IPS DF 6.9 (cell line): ENCODE measurements at regions not wholly inside any gene's neighbourhood (a gene's known extent, or its start where the extent isn't known, plus 50 kb on each side); places are given as distances from the start of the nearest gene placed in this dataset.

Experiments
- DNase-seq: peaks from one replicate; pipeline ENCODE4 v3.0.0-alpha.2; 2013; ENCODE audit warnings: low read depth, low spot score
- H3K27ac ChIP-seq: one replicate; pipeline ENCODE4 v1.5.1; 2013; ENCODE audit warnings: low read length, control low read depth
- H3K27me3 ChIP-seq: 2 replicates; pipeline ENCODE4 v1.6.1; 2013; ENCODE audit warnings: mild to moderate bottlenecking, low read length; ENCODE audit not compliant: control insufficient read depth, insufficient read depth
- H3K36me3 ChIP-seq: 2 replicates; pipeline ENCODE4 v1.6.1; 2013; ENCODE audit warnings: low read length; ENCODE audit not compliant: control insufficient read depth, insufficient read depth
- H3K4me1 ChIP-seq: 2 replicates; pipeline ENCODE4 v1.6.1; 2013; ENCODE audit warnings: low read length; ENCODE audit not compliant: control insufficient read depth, insufficient read depth
- H3K4me3 ChIP-seq: 2 replicates; pipeline ENCODE4 v1.5.1; 2013; ENCODE audit warnings: mild to moderate bottlenecking, low read length
- H3K9me3 ChIP-seq: 2 replicates; pipeline ENCODE4 v1.6.1; 2013; ENCODE audit warnings: low read length, inconsistent platforms; ENCODE audit not compliant: control insufficient read depth, insufficient read depth
- WGBS: extraction: QIAGEN DNeasy Blood & Tissue Kit; methylation state at CpG from one replicate; pipeline ENCODE4 v1.1.7; 2013; ENCODE audit warnings: mixed read lengths, missing lambda C conversion rate; ENCODE audit not compliant: insufficient read length, insufficient coverage; 5-methylcytosine and 5-hydroxymethylcytosine counted together

GRCh38 chr4:163852246-163852645 lies 357.8 kb downstream of the TMA16 start:
- no peak overlapping the region for H3K4me3 ChIP-seq
- no peaks in the 10 kb centered on the region for H3K9me3 ChIP-seq
- no peaks in the 10 kb centered on the region for H3K4me1 ChIP-seq
- H3K27ac ChIP-seq: no peak overlapping the region
- WGBS: no CpG with 5 or more reads among the region's 3 CpGs
- no peak for DNase-seq
- H3K27me3 ChIP-seq: no peaks in the 10 kb centered on the region
- no peaks in the 10 kb centered on the region for H3K36me3 ChIP-seq

GRCh38 chr4:163857903-163858302 lies 363.4 kb downstream of the TMA16 start:
- no peaks in the 10 kb centered on the region for H3K27me3 ChIP-seq
- no peak for DNase-seq
- H3K4me3 ChIP-seq: no peak overlapping the region
- no CpG with 5 or more reads among the region's 3 CpGs for WGBS
- H3K4me1 ChIP-seq: no peaks in the 10 kb centered on the region
- H3K36me3 ChIP-seq: no peaks in the 10 kb centered on the region
- H3K27ac ChIP-seq: no peak overlapping the region
- no peaks in the 10 kb centered on the region for H3K9me3 ChIP-seq

- Histone ChIP-seq H3K9me3 (no peaks in the 10 kb centered on the region), H3K36me3 (no peaks in the 10 kb centered on the region), H3K27me3 (no peaks in the 10 kb centered on the region), H3K27ac (no peak overlapping the region), H3K4me3 (no peak overlapping the region), H3K4me1 (no peaks in the 10 kb centered on the region)
- DNase-seq: no peak
- no CpG with 5 or more reads among the region's 3 CpGs for WGBS
Observed at GRCh38 chr4:163858515-163858914, 364.0 kb downstream of the TMA16 start.

GRCh38 chr4:163863082-163863481 lies 368.6 kb downstream of the TMA16 start:
- no peaks in the 10 kb centered on the region for H3K36me3 ChIP-seq
- no peaks in the 10 kb centered on the region for H3K4me1 ChIP-seq
- H3K27me3 ChIP-seq: no peaks in the 10 kb centered on the region
- no peak overlapping the region for H3K4me3 ChIP-seq
- H3K27ac ChIP-seq: no peak overlapping the region
- WGBS: 100% methylated on average over 1 of the region's 2 CpGs
- H3K9me3 ChIP-seq: no peaks in the 10 kb centered on the region
- DNase-seq: no peak

GRCh38 chr4:163865010-163865409 lies 370.5 kb downstream of the TMA16 start:
- DNase-seq: no peak
- Histone ChIP-seq H3K27me3 (no peaks in the 10 kb centered on the region), H3K4me1 (no peaks in the 10 kb centered on the region), H3K36me3 (no peaks in the 10 kb centered on the region), H3K4me3 (no peak overlapping the region), H3K9me3 (no peaks in the 10 kb centered on the region), H3K27ac (no peak overlapping the region)
- WGBS: no CpG with 5 or more reads among the region's 1 CpG

- Histone ChIP-seq H3K4me1 (no peaks in the 10 kb centered on the region), H3K27ac (no peak overlapping the region), H3K4me3 (no peak overlapping the region), H3K36me3 (no peaks in the 10 kb centered on the region), H3K27me3 (no peaks in the 10 kb centered on the region), H3K9me3 (no peaks in the 10 kb centered on the region)
- no CpG with 5 or more reads among the region's 3 CpGs for WGBS
- DNase-seq: no peak
Observed at GRCh38 chr4:163866728-163867315, 372.3 kb downstream of the TMA16 start.

- Histone ChIP-seq H3K4me3 (no peak overlapping the region), H3K27ac (no peak overlapping the region), H3K27me3 (no peaks in the 10 kb centered on the region), H3K4me1 (no peaks in the 10 kb centered on the region), H3K9me3 (no peaks in the 10 kb centered on the region), H3K36me3 (no peaks in the 10 kb centered on the region)
- WGBS: no CpG with 5 or more reads among the region's 2 CpGs
- DNase-seq: no peak
Observed at GRCh38 chr4:163868445-163868844, 374.0 kb downstream of the TMA16 start.

- Histone ChIP-seq H3K4me3 (no peak overlapping the region), H3K4me1 (no peaks in the 10 kb centered on the region), H3K27me3 (no peaks in the 10 kb centered on the region), H3K27ac (no peak overlapping the region), H3K36me3 (no peaks in the 10 kb centered on the region), H3K9me3 (no peaks in the 10 kb centered on the region)
- WGBS: no CpG with 5 or more reads among the region's 1 CpG
- no peak for DNase-seq
Observed at GRCh38 chr4:163871078-163871477, 376.6 kb downstream of the TMA16 start.

GRCh38 chr4:163875327-163875726 lies 380.8 kb downstream of the TMA16 start:
- Histone ChIP-seq H3K27ac (no peak overlapping the region), H3K4me1 (no peaks in the 10 kb centered on the region), H3K36me3 (no peaks in the 10 kb centered on the region), H3K4me3 (no peak overlapping the region), H3K9me3 (no peaks in the 10 kb centered on the region), H3K27me3 (no peaks in the 10 kb centered on the region)
- DNase-seq: no peak
- WGBS: no CpG with 5 or more reads among the region's 4 CpGs

- Histone ChIP-seq H3K27me3 (no peaks in the 10 kb centered on the region), H3K9me3 (no peaks in the 10 kb centered on the region), H3K4me3 (no peak overlapping the region), H3K4me1 (no peaks in the 10 kb centered on the region), H3K27ac (no peak overlapping the region), H3K36me3 (no peaks in the 10 kb centered on the region)
- DNase-seq: no peak
- no CpG with 5 or more reads among the region's 3 CpGs for WGBS
Observed at GRCh38 chr4:163878336-163879121, 384.0 kb downstream of the TMA16 start.

- no peaks in the 10 kb centered on the region for H3K9me3 ChIP-seq
Observed at GRCh38 chr4:163892417-163892816, 397.9 kb downstream of the TMA16 start.

More at GRCh38 chr4:163892417-163892816, 397.9 kb downstream of the TMA16 start:
- Histone ChIP-seq H3K27ac (no peak overlapping the region), H3K27me3 (no peaks in the 10 kb centered on the region), H3K4me3 (no peak overlapping the region), H3K36me3 (no peaks in the 10 kb centered on the region), H3K4me1 (peaks cover 2% of the 10 kb centered on the region; the same call in 1 of the 2 replicates)
- no peak for DNase-seq
